Kidney glomerular epithelial cell (primary cell): ENCODE measurements at regions not wholly inside any gene's neighbourhood (a gene's known extent, or its start where the extent isn't known, plus 50 kb on each side); places are given as distances from the start of the nearest gene placed in this dataset.
"Not testable (repeated sequence)": the region's sequence is repeated elsewhere in the genome, so short reads cannot be mapped to it uniquely, and the experiment has no call there.

ENCODE experiments used
- DNase-seq: peaks from one replicate; lab custom pipeline; 2025; lab: John Stamatoyannopoulos, UW

- no peak for DNase-seq
These were observed 326.4 kb downstream of the NR4A2 start for GRCh38 chr2:156005999-156006712.

DNA sequence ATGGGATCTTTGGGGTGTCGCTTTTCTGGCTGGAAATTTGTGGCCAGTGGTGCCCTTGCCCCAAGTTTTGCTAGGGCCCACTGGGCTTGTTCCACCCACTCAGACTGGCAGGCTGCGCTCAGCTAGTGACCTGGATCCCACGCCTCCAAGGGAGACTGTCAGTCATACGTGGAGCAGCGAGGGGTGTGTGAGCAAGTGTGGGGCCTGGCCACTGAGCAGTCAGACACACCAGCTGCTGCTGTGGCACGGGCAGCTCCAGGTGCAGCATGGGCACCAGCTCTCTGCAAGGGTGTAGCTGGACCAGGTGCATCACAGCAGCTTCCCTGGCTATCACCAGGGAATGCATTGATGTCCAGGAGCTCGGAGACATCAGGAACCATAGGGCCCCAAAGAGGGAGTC is 327.0 kb downstream of the NR4A2 start:
- no peak for DNase-seq

DNA sequence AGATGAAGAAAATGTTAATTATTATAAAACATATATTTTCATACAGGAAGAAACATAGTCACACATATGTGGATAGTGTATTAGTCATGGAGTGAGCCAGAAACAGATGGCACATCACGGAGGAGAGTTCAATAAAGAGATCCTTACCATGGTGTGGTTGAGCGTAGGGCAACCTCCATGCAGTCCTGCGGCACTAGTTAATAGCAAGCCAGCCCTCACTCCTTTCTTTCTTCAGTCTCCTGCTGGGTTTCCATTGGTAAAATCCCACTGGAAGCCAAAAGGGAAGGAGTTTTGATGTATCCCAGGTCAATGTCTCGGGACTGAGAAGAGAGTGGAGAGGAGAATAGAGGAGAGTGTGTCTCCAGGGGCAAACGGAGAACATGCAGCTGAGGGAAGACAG is 328.1 kb downstream of the NR4A2 start:
- DNase-seq, result no peak

DNA sequence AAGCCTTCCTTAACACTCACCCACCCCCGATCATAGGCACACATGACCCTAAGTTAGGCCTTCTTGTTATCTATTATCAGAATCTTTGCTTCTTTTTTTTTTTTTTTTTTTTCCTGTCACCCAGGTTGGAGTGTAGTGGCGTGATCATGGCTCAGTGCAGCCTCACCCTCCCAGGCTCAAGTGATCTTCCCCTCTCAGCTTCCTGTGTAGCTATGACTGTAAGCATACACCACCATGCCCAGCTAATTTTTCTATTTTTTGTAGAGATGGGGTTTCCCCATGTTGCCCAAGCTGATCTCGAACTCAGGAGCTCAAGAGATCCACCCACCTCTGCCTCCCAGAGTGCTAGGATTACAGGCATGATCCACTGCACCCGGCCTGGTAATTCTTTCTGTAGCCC is 328.7 kb downstream of the NR4A2 start:
- DNase-seq, result no peak

- DNase-seq, result no peak
These were observed 330.7 kb downstream of the NR4A2 start for GRCh38 chr2:156001851-156002250.

GRCh38 chr2:155997538-155997937 is 335.0 kb downstream of the NR4A2 start:
- no peak for DNase-seq

DNA sequence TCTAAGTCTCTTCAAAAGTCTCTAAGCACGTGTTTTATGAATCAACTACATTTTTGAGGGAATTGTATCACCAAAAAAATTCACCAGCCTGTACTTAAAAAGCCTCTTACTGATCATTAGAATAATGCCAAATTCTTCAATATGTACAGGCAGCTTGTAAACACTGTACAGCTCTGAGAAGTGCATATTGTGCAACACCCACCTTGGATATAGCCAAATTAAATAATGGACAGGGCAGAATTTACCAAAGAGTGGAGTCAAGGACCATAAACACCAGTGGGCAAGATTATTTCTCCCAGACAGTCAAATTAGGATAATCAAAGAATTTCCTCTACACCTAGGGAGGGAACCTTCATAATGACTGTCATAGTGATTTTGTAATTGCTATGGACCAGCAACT is 338.2 kb downstream of the NR4A2 start:
- DNase-seq, result no peak

DNA sequence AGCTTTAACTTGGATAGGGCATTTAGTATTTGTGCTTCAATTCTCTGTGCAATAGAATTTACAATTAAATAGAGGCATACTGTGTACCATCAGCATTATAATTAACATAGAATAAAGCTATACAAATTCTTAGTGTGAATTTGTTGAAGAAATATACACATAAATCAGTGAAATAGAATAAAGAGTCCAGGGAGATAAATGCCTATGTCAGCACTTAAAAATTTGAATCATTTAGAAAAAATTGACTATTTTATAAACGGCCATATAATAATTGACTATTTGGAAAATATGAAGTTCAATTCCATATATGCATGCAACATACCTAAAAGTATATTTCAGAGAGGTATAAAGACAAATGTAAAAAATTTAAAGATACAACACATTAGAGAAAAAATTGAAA is 348.7 kb downstream of the NR4A2 start:
- no peak for DNase-seq

GRCh38 chr2:155982135-155982534 is 350.4 kb downstream of the NR4A2 start:
- DNase-seq, result no peak

- DNase-seq, result no peak
These were observed 351.5 kb downstream of the NR4A2 start for GRCh38 chr2:155980941-155981560.

GRCh38 chr2:155975734-155976133 is 356.8 kb downstream of the NR4A2 start:
- no peak for DNase-seq

DNA sequence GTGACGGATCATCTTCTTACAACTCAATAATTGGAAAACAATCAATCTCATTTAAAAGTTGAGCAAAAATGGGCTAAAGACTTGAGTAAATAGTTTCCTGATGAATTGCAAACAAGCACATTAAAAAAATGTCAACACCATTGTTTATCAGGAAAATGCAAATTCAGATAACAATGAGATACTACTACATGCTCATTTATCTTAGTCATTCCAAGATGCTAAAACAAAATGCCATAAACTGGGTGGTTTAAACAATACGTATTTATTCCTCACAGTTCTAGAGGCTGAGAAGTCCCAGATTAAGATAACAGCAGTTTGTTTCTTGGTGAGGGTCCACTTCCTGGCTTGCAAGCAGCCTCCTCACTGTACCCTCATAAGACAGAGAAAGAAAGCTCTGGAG is 359.6 kb downstream of the NR4A2 start:
- no peak for DNase-seq

DNA sequence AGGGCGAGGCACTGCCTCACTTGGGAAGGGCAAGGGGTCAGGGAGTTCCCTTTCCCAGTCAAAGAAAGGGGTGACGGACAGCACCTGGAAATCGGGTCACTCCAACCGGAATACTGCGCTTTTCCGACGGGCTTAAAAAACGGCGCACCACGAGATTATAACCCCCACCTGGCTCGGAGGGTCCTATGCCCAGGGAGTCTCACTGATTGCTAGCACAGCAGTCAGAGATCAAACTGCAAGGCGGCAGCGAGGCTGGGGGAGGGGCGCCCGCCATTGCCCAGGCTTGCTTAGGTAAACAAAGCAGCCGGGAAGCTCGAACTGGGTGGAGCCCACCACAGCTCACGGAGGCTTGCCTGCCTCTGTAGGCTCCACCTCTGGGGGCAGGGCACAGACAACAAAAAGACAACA is 366.5 kb downstream of the NR4A2 start:
- DNase-seq, result not testable (repeated sequence)

GRCh38 chr2:155965415-155966063 is 367.0 kb downstream of the NR4A2 start:
- no peak for DNase-seq

- no peak for DNase-seq
These were observed 370.9 kb downstream of the NR4A2 start for GRCh38 chr2:155961641-155962040.

DNA sequence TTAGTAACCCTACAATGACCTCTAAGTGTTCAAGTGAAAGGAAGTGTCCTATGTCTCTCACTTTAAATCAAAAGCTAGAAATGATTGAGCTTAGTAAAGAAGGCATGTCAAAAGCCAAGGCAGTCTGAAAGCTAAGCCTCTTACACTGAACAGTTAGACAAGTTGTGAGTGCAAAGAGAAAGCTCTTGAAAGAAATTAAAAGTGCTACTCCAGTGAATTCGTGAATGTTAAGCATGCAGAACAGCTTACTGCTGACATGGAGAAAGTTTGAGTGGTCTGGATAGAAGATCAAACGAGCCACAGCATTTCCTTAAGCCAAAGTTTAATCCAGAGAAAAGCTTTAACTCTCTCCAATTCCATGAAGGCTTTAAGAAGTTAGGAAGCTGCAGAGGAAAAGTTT is 373.7 kb downstream of the NR4A2 start:
- no peak for DNase-seq

DNA sequence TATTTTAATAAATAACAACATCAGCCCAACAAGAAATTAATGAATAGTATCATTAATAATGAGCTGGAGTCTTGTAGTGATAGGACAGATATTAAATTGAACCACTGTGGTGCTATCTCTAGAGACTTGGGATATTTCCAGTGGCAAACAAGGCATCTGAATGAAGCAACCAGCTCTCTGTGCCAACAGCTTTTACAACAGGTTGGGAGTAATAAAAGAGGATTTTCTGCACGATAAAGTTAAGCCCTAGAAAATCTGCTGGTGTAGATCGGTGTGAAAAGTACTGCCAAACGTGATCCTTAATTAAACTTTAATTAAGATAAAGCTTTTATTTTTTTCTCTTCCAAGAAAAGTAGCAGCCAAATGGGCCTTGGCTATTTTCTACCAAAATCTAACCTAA is 385.5 kb downstream of the NR4A2 start:
- no peak for DNase-seq

DNA sequence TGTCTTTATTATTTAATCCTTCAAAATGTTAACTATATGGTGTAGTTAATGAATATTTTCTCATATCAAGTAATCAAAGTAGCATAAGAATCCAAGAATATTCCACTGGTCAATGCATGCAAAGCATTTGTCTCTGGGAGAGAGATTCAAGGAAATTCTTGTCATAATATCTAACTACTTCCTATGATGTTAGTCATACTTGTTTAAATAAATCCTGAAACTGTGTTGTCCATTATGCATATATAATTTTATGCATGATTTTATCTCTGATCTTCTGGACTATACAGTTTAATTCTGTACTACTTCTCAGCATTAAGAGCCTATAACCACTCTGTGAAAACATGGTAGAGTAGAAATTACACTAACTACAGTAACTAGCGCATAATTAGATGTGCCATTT is 388.3 kb downstream of the NR4A2 start:
- DNase-seq, result no peak

GRCh38 chr2:155930312-155930711 is 402.2 kb downstream of the NR4A2 start:
- DNase-seq, result no peak

- DNase-seq, result no peak
These were observed 415.1 kb downstream of the NR4A2 start for GRCh38 chr2:155917380-155917779.

- no peak for DNase-seq
These were observed 419.2 kb downstream of the NR4A2 start for GRCh38 chr2:155913356-155913755.

- DNase-seq, result no peak
These were observed 424.0 kb downstream of the NR4A2 start for GRCh38 chr2:155908567-155908966.

GRCh38 chr2:155907211-155907610 is 425.3 kb downstream of the NR4A2 start:
- DNase-seq, result no peak

GRCh38 chr2:155905657-155906056 is 426.9 kb downstream of the NR4A2 start:
- DNase-seq, result no peak
